Bronchial epithelial cell (primary cell): ENCODE measurements at regions not wholly inside any gene's neighbourhood (a gene's known extent, or its start where the extent isn't known, plus 50 kb on each side); places are given as distances from the start of the nearest gene placed in this dataset.

Experiments
- DNase-seq: peaks from one replicate; pipeline ENCODE4 v3.0.0-alpha.2; 2010; ENCODE audit warnings: low read depth
- FAIRE-seq: peaks from 2 replicates; lab custom pipeline; 2011; peaks lifted over from hg19 to GRCh38; lab: Jason Lieb, UNC
- H3K27me3 ChIP-seq: 2 replicates; pipeline ENCODE4 v1.5.1; 2011; ENCODE audit warnings: low read length; ENCODE audit not compliant: control insufficient read depth, insufficient read depth
- H3K36me3 ChIP-seq: 2 replicates; pipeline ENCODE4 v1.5.1; 2011; ENCODE audit warnings: low read length; ENCODE audit not compliant: control insufficient read depth, insufficient read depth
- H3K4me3 ChIP-seq: 2 replicates; pipeline ENCODE4 v1.5.1; 2011; ENCODE audit warnings: mild to moderate bottlenecking, low read depth, low read length, control low read depth
- CTCF ChIP-seq: IDR thresholded peaks from 2 replicates; pipeline ENCODE4 v1.5.1; 2011; ENCODE audit warnings: mild to moderate bottlenecking, moderate library complexity, low read length, control low read depth, inconsistent platforms; ENCODE audit not compliant: insufficient read depth, severe bottlenecking

GRCh38 chr1:187342495-187342894, 513.7 kb downstream of the PLA2G4A start:
- no peaks in the 10 kb centered on the region for H3K36me3 ChIP-seq
- no peaks in the 10 kb centered on the region for H3K27me3 ChIP-seq
- no peak for FAIRE-seq
- H3K4me3 ChIP-seq: no peak overlapping the region
- no peak for TF ChIP-seq CTCF
- no peak for DNase-seq

GRCh38 chr1:187374082-187374481, 545.3 kb downstream of the PLA2G4A start:
- no peak for FAIRE-seq
- no peak for DNase-seq
- Histone ChIP-seq H3K27me3 (no peaks in the 10 kb centered on the region), H3K4me3 (no peak overlapping the region), H3K36me3 (no peaks in the 10 kb centered on the region)
- no peak for TF ChIP-seq CTCF

GRCh38 chr1:187374742-187375141, 546.0 kb downstream of the PLA2G4A start:
- H3K4me3 ChIP-seq: no peak overlapping the region
- TF ChIP-seq CTCF: no peak
- no peaks in the 10 kb centered on the region for H3K27me3 ChIP-seq
- H3K36me3 ChIP-seq: no peaks in the 10 kb centered on the region
- FAIRE-seq: no peak
- no peak for DNase-seq

GRCh38 chr1:187383366-187383765, 554.6 kb downstream of the PLA2G4A start:
- no peak for TF ChIP-seq CTCF
- H3K36me3 ChIP-seq: no peaks in the 10 kb centered on the region
- H3K4me3 ChIP-seq: no peak overlapping the region
- no peaks in the 10 kb centered on the region for H3K27me3 ChIP-seq
- DNase-seq: no peak
- no peak for FAIRE-seq

- no peak for DNase-seq
- no peaks in the 10 kb centered on the region for H3K27me3 ChIP-seq
- no peak overlapping the region for H3K4me3 ChIP-seq
- H3K36me3 ChIP-seq: no peaks in the 10 kb centered on the region
- no peak for TF ChIP-seq CTCF
- FAIRE-seq: no peak
Observed at GRCh38 chr1:187384504-187384903, 555.8 kb downstream of the PLA2G4A start.

GRCh38 chr1:187390215-187390818, 561.6 kb downstream of the PLA2G4A start:
- DNase-seq (no peak), FAIRE-seq (no peak)
- H3K36me3 ChIP-seq: no peaks in the 10 kb centered on the region
- no peak overlapping the region for H3K4me3 ChIP-seq
- H3K27me3 ChIP-seq: no peaks in the 10 kb centered on the region
- TF ChIP-seq CTCF: no peak
